HEK293T (cell line): ENCODE measurements at regions not wholly inside any gene's neighbourhood (a gene's known extent, or its start where the extent isn't known, plus 50 kb on each side); places are given as distances from the start of the nearest gene placed in this dataset.

Experiments
- BHLHE40 ChIP-seq: fragments of 450-650 bp; IDR thresholded peaks from 2 replicates; pipeline ENCODE4 v1.6.1; 2016; ENCODE audit warnings: mild to moderate bottlenecking, moderate library complexity, borderline replicate concordance
- FOXM1 ChIP-seq: fragments of 450-650 bp; IDR thresholded peaks from 2 replicates; pipeline ENCODE4 v1.6.1; 2017; ENCODE audit warnings: mild to moderate bottlenecking, borderline replicate concordance
- SP1 ChIP-seq: fragments of 450-650 bp; IDR thresholded peaks from 2 replicates; pipeline ENCODE4 v1.6.1; 2017
- TARDBP ChIP-seq: fragments of 450-650 bp; IDR thresholded peaks from 2 replicates; pipeline ENCODE4 v1.6.1; 2016

- TF ChIP-seq TARDBP (no peak), SP1 (no peak), BHLHE40 (no peak), FOXM1 (no peak)
These were observed 386.3 kb downstream of the ETS1 start for GRCh38 chr11:128201009-128201408.
